ENCODE measurements at regions not wholly inside any gene's neighbourhood (a gene's known extent, or its start where the extent isn't known, plus 50 kb on each side); places are given as distances from the start of the nearest gene placed in this dataset.
"Not testable (repeated sequence)": the region's sequence is repeated elsewhere in the genome, so short reads cannot be mapped to it uniquely, and the experiment has no call there.

DNA sequence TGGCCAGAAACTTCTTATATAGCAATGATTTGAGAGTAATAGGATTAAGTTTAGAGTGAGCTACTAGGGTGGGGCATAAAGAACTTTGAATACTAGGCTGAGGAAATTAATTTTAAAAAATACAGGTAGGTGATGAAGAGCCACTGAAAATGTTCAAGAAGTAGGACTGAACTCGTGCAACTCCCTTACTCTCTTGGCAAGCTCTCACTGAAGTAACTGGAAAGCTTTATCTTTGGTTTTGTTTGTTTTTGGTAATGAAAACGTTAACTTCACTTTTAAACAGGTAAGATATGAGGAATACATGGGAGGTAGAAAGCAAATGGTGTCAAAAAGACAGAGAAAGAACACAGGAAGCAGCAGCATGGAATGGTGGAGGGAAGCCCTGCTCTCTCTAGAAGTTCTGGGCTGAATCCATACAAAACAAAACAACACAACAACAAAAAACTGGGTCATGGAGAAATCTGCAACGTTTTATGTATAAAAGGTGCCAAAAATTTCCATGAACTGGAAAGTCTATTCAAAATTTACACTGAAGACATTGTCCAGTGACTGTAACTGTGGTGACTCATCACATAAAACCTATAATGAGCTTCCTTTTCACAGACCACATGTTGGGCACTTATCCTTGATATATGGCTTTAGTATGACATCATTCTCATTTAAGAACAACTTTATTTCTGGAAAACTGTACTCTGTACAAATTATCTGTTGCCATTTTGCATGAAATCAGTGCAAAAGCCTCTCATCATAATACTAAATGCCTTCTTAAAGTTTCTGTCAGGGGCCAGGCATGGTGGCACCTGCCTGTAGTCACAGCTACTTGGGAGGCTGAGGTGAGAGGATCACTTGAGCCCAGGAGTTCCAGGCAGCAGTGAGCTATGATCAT is 91.2 kb upstream of the CHD1 start:
- TF ChIP-seq, protein P1, sequence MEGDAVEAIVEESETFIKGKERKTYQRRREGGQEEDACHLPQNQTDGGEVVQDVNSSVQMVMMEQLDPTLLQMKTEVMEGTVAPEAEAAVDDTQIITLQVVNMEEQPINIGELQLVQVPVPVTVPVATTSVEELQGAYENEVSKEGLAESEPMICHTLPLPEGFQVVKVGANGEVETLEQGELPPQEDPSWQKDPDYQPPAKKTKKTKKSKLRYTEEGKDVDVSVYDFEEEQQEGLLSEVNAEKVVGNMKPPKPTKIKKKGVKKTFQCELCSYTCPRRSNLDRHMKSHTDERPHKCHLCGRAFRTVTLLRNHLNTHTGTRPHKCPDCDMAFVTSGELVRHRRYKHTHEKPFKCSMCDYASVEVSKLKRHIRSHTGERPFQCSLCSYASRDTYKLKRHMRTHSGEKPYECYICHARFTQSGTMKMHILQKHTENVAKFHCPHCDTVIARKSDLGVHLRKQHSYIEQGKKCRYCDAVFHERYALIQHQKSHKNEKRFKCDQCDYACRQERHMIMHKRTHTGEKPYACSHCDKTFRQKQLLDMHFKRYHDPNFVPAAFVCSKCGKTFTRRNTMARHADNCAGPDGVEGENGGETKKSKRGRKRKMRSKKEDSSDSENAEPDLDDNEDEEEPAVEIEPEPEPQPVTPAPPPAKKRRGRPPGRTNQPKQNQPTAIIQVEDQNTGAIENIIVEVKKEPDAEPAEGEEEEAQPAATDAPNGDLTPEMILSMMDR (IDR thresholded peaks at IDR 0.05) = no peak
- H3K36me3 ChIP-seq (ENCODE audit: insufficient read depth in 1 of 2, low read depth in 1 of 2) = no peaks in the 10 kb centered on the region
- H3K4me1 ChIP-seq = no peaks in the 10 kb centered on the region
- H3K4me3 ChIP-seq = no peak overlapping the region
- no peak overlapping the region for H3K27ac ChIP-seq
- H3K27me3 ChIP-seq (ENCODE audit: insufficient read depth in 3 of 3, low read length in 2 of 3) = no peaks in the 10 kb centered on the region
- DNase-seq = no peak
- no peaks in the 10 kb centered on the region for H3K9me3 ChIP-seq
- intact Hi-C loops (cut with DNase I) = no loop called here
- WGBS, 3 donors = 27 to 37% (median 37%) methylated on average over 3 of the region's 3 CpGs
- ATAC-seq = no peak

DNA sequence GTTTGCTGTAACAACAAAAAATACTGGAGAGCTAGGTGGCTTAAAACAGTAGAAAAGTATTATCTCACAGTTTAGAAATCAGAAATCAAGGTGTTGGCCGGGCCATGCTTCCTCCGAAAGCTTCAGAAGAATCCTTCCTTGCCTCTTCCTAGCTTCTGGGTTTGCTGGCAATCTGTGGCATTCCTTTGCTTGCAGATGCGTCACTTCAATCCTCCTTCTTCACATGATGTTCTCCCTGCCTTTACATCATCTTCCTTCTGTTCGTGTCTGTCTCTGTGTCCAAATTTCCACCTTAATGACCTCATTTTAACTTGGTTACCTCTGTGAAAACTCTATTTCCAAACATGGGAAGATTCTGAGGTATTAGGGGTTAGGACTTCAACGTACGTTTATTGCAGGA is 90.4 kb upstream of the CHD1 start:
- ATAC-seq (no peak), DNase-seq (no peak)
- TF ChIP-seq, protein P1 (IDR thresholded peaks at IDR 0.05) = no peak
- WGBS, 3 donors = 74 to 84% (median 80%) methylated on average over 6 of the region's 6 CpGs
- Histone ChIP-seq H3K36me3 (ENCODE audit: insufficient read depth in 1 of 2, low read depth in 1 of 2) (no peaks in the 10 kb centered on the region), H3K27ac (no peak overlapping the region), H3K9me3 (no peaks in the 10 kb centered on the region), H3K4me1 (no peaks in the 10 kb centered on the region), H3K4me3 (no peak overlapping the region), H3K27me3 (ENCODE audit: insufficient read depth in 3 of 3, low read length in 2 of 3) (no peaks in the 10 kb centered on the region)
- intact Hi-C loops (cut with DNase I) = no loop called here

DNA sequence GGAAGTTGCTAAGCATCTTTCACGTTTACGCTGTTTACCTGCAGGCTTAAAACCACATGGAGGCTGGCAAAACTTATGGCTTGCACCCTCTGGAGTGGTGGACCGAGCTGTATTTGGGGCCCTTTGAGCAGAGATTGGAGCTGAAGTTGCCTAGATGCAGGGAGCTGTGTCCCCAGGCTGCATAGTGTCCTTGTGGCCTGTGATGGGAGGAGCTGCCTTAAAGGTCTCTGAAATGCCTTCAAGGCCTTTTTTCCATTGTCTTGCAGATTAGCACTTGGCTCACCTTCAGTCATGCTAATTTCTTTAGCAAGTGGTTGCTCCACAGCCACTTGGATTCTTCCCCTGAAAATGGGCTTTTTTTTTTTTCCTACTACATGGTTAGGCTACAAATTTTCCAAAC is 81.5 kb upstream of the CHD1 start:
- ATAC-seq (no peak), DNase-seq (no peak)
- Histone ChIP-seq H3K27me3 (ENCODE audit: insufficient read depth in 3 of 3, low read length in 2 of 3) (no peaks in the 10 kb centered on the region), H3K36me3 (ENCODE audit: insufficient read depth in 1 of 2, low read depth in 1 of 2) (no peaks in the 10 kb centered on the region), H3K4me3 (no peak overlapping the region), H3K9me3 (no peaks in the 10 kb centered on the region), H3K27ac (no peak overlapping the region), H3K4me1 (no peaks in the 10 kb centered on the region)
- WGBS, 3 donors = 73 to 76% methylated on average over 3 of the region's 3 CpGs; no CpG with 5 or more reads in 1 of the 3 donors
- TF ChIP-seq, protein P1 (IDR thresholded peaks at IDR 0.05) = no peak
- intact Hi-C loops (cut with DNase I) = no loop called here

DNA sequence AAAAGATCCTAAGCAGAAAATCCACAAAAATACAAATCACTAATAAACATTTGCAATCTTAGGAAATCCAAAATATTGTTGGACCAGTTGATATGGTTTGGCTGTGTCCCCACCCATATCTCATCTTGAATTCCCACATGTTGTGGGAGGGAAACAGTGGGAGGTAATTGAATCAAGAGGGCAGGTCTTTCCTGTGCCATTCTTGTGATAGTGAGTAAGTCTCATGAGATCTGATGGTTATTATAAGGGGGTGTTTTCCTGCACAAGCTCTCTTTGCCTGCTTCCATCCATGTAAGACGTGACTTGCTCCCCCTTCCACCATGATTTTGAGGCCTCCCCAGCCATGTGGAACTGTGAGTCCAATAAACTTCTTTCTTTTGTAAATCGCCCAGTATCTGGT is 79.2 kb upstream of the CHD1 start:
- H3K4me3 ChIP-seq, ATAC-seq, H3K9me3 ChIP-seq: not testable (repeated sequence)

DNA sequence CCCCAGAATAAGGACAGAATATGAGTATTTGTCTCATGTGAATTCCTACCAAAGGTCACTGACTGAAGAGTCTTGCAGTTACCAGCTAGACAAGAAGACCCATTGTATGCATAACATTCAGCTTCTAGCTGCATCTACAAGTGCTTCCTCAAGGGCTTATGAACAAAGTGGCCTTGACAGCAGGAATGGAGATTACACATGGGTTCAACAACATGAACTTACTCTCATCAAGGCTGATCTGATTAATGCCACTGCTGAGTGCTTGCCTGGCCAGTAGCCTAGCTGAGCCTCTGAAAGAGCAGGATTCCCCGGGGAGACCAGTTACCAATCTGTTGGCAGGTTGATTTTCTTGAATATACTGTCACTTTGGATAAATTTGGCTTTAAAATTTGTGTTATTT is 76.7 kb upstream of the CHD1 start:
- Histone ChIP-seq H3K4me3 (no peak overlapping the region), H3K27me3 (ENCODE audit: insufficient read depth in 3 of 3, low read length in 2 of 3) (no peaks in the 10 kb centered on the region), H3K36me3 (ENCODE audit: insufficient read depth in 1 of 2, low read depth in 1 of 2) (no peaks in the 10 kb centered on the region), H3K27ac (no peak overlapping the region), H3K9me3 (no peaks in the 10 kb centered on the region), H3K4me1 (no peaks in the 10 kb centered on the region)
- DNase-seq = no peak
- intact Hi-C loops (cut with DNase I) = no loop called here
- 82 to 85% (median 83%) methylated on average over 1 of the region's 1 CpG for WGBS, 3 donors
- ATAC-seq = no peak
- TF ChIP-seq, protein P1 (IDR thresholded peaks at IDR 0.05) = no peak

More for the DNA sequence above, 79.2 kb upstream of the CHD1 start:
- H3K27me3 ChIP-seq (ENCODE audit: insufficient read depth in 3 of 3, low read length in 2 of 3); DNase-seq; H3K27ac ChIP-seq; H3K4me1 ChIP-seq; H3K36me3 ChIP-seq (ENCODE audit: insufficient read depth in 1 of 2, low read depth in 1 of 2); intact Hi-C loops (cut with DNase I): not testable (repeated sequence)
- WGBS, 3 donors = 73 to 92% (median 90%) methylated on average over 2 of the region's 2 CpGs
